Osteocyte (in vitro differentiated cells): ENCODE measurements at regions not wholly inside any gene's neighbourhood (a gene's known extent, or its start where the extent isn't known, plus 50 kb on each side); places are given as distances from the start of the nearest gene placed in this dataset.

ENCODE experiments used
- DNase-seq: peaks from one replicate; pipeline ENCODE4 v3.0.0; 2021; ENCODE audit warnings: mixed read lengths; ENCODE audit not compliant: unreplicated experiment; ENCODE audit errors: extremely low spot score
- H3K27ac Mint-ChIP-seq: one replicate; pipeline ENCODE4 v1.8.0; 2021; ENCODE audit warnings: mild to moderate bottlenecking, mixed read lengths; ENCODE audit not compliant: unreplicated experiment
- H3K27me3 Mint-ChIP-seq: one replicate; pipeline ENCODE4 v1.8.0; 2021; ENCODE audit warnings: mixed read lengths; ENCODE audit not compliant: unreplicated experiment
- H3K36me3 Mint-ChIP-seq: one replicate; pipeline ENCODE4 v1.8.0; 2021; ENCODE audit warnings: mixed read lengths; ENCODE audit not compliant: unreplicated experiment
- H3K4me1 Mint-ChIP-seq: one replicate; pipeline ENCODE4 v1.8.0; 2021; ENCODE audit warnings: mixed read lengths; ENCODE audit not compliant: unreplicated experiment
- H3K4me3 Mint-ChIP-seq: one replicate; pipeline ENCODE4 v1.8.0; 2021; ENCODE audit warnings: mild to moderate bottlenecking, moderate library complexity, mixed read lengths; ENCODE audit not compliant: unreplicated experiment
- H3K9me3 Mint-ChIP-seq: one replicate; pipeline ENCODE4 v1.8.0; 2021; ENCODE audit warnings: mixed read lengths; ENCODE audit not compliant: unreplicated experiment
- TF ChIP-seq, protein P1 (sequence below): fragments of 200-600 bp; sonication (generic); IDR thresholded peaks from 2 replicates; pipeline ENCODE4 v1.5.0; 2021; ENCODE audit warnings: antibody characterized with exemption, mild to moderate bottlenecking, moderate library complexity

DNA sequence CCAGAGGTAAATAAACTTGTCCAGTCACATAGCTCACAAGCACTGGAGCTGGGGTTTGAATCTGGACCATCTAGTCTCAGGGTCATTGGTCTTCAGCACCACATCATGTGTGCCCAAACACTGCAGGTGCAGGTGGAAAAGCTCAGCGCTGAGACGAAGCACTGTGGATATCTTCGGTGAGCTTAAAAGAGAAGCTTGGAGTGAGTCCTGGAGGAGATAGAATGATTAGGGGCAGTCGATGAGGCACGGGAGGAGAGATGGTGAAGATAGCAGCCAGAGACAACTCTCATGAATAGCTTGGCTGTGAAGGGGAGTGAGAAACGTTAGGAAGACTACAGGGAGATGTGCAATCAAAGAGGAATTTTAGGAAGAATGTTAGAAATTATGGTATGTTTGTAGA lies 389.3 kb downstream of the FGF9 start:
- Mint-ChIP-seq H3K4me1 (no peaks in the 10 kb centered on the region), H3K9me3 (peaks cover 26% of the 10 kb centered on the region), H3K27ac (no peak overlapping the region), H3K27me3 (no peaks in the 10 kb centered on the region), H3K36me3 (no peaks in the 10 kb centered on the region), H3K4me3 (no peak overlapping the region)
- TF ChIP-seq, protein P1, sequence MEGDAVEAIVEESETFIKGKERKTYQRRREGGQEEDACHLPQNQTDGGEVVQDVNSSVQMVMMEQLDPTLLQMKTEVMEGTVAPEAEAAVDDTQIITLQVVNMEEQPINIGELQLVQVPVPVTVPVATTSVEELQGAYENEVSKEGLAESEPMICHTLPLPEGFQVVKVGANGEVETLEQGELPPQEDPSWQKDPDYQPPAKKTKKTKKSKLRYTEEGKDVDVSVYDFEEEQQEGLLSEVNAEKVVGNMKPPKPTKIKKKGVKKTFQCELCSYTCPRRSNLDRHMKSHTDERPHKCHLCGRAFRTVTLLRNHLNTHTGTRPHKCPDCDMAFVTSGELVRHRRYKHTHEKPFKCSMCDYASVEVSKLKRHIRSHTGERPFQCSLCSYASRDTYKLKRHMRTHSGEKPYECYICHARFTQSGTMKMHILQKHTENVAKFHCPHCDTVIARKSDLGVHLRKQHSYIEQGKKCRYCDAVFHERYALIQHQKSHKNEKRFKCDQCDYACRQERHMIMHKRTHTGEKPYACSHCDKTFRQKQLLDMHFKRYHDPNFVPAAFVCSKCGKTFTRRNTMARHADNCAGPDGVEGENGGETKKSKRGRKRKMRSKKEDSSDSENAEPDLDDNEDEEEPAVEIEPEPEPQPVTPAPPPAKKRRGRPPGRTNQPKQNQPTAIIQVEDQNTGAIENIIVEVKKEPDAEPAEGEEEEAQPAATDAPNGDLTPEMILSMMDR: no peak
- no peak for DNase-seq

DNA sequence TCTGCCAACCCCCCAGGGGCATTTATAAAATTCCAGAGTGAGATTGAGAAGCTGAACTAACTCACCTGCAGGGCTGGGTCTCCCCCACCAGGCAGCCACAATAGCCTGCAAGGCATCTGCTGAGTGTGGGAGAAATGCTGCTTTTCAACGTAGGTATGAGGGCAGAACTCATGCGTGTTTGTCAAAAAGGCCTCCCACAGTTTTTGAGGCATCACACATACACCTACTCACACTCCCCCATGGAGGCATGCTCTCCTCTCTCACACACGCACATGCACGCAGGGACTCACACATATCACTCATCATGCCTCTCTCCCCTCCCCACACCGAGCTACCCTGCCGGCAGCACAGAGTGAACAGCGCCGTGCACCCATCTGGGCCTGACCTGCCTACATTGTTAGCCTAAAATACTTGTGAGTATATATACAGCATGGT lies 390.5 kb downstream of the FGF9 start:
- no peak for DNase-seq
- H3K4me1 Mint-ChIP-seq: no peaks in the 10 kb centered on the region
- H3K4me3 Mint-ChIP-seq: no peak overlapping the region
- no peak overlapping the region for H3K27ac Mint-ChIP-seq
- peaks cover 15% of the 10 kb centered on the region for H3K9me3 Mint-ChIP-seq
- no peaks in the 10 kb centered on the region for H3K36me3 Mint-ChIP-seq
- H3K27me3 Mint-ChIP-seq: no peaks in the 10 kb centered on the region
- TF ChIP-seq, protein P1: no peak

DNA sequence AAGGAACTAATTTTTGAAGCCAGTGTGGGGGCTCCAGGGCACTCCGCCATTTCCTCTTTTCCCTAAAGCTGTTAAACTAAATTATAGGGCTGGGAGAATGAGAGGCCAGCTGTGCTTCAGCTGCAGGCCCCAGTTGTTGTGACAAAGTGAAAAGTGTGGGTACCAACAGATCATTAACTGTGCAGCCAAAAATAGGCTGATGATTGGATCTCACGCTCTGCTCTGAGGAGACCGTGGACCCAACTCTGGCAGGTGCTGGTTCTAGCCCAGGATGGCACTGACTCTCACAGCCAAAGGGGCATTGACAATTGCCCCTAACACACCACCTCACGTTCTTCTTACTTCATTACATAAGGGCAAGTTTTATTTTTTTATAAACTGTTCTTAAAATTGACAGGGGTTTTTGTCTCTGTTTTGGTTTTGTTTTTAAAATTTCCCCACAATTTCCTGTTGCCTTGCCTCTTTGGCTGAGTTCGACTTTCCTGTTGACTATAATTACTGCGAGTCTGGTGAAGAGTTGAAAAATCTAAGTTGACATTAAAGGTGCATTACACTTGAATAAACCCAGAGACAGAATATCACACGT lies 391.0 kb downstream of the FGF9 start:
- no peak for DNase-seq
- TF ChIP-seq, protein P1: no peak
- no peaks in the 10 kb centered on the region for H3K4me1 Mint-ChIP-seq
- no peak overlapping the region for H3K4me3 Mint-ChIP-seq
- peaks cover 16% of the 10 kb centered on the region for H3K9me3 Mint-ChIP-seq
- H3K27me3 Mint-ChIP-seq: no peaks in the 10 kb centered on the region
- no peak overlapping the region for H3K27ac Mint-ChIP-seq
- H3K36me3 Mint-ChIP-seq: no peaks in the 10 kb centered on the region

DNA sequence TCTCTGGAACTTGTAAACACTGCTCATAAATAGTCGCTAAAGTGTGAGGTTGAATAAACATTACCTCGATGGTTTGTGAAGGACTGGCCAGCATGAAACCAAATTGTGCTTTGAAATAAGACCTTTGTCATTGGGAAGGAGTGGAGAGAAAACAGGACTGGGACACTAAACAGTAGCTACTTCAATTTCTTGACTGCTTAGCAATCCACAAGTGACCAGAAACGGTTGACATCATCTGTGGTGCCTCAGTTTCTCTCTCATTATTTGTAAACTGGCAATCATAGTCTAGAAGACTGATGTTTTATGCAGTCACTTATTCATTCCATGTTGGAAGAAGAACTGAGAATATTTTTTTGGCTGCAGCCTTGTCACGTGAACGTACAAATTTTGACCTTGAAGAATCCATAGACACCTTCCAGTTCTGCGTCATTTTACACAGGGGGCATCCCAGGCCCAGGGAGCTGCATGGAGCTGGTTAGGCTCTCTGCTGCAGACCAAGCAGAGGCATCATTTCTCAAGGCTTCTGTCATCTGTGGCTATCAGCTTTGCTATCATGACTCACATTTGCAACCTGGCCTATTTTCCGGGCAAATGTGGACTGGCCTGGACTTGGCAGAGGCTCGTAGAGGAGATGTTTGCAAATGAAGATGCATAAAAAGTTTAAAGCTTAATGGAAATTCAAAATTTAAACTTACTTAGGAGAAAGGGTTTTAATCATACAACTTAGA lies 391.8 kb downstream of the FGF9 start:
- Mint-ChIP-seq H3K4me1 (no peaks in the 10 kb centered on the region), H3K27ac (no peak overlapping the region), H3K27me3 (no peaks in the 10 kb centered on the region), H3K4me3 (no peak overlapping the region), H3K9me3 (peaks cover 19% of the 10 kb centered on the region), H3K36me3 (no peaks in the 10 kb centered on the region)
- TF ChIP-seq, protein P1: no peak
- no peak for DNase-seq

DNA sequence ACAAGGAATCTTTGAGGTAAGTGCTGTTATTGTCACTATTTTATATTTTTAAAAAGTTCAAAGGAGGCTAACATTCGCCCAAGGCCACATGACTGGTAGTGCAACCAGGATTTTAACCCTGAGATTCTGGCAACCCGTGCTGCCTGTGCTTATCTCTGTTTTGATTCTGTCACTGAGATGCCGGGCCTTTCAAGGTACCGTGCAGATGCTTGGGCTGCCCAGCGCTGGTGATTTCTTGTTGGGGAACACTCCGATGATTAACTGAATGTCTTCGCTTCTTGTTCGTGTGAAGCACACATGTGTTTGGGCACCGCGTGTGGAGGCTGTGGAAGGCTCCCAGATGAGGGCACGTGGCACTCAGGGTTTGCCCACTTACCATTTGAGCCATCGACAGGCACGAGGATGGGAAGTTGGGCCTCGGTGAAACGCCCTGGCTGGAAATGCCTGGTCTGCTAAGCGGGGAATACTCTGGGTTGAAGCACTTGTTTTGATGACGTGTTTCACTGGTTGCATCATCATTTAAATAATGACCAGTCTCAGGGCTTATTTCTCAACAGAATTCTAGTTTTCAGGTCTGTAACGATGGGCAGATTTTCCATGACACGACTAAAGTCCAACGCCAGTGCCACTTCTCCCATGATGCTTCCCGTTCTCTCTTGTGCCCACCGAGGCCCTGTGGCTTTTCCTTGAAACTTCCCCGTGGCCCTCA lies 392.7 kb downstream of the FGF9 start:
- Mint-ChIP-seq H3K4me1 (no peaks in the 10 kb centered on the region), H3K27me3 (no peaks in the 10 kb centered on the region), H3K27ac (no peak overlapping the region), H3K36me3 (no peaks in the 10 kb centered on the region), H3K9me3 (peaks cover 16% of the 10 kb centered on the region), H3K4me3 (no peak overlapping the region)
- TF ChIP-seq, protein P1: no peak
- no peak for DNase-seq
